Sciatic nerve (tissue), 2 donors: ENCODE measurements at regions not wholly inside any gene's neighbourhood (a gene's known extent, or its start where the extent isn't known, plus 50 kb on each side); places are given as distances from the start of the nearest gene placed in this dataset.
"Not testable (repeated sequence)": the region's sequence is repeated elsewhere in the genome, so short reads cannot be mapped to it uniquely, and the experiment has no call there.

Experiments
- ATAC-seq: fragments of 200-7000 bp; cut with Tn5 transposase; one replicate; pipeline ENCODE4 v1.9.1; 2020; ENCODE audit warnings: mild to moderate bottlenecking, moderate library complexity
- DNase-seq: peaks from one replicate; pipeline ENCODE4 v3.0.0-alpha.2; 2020; ENCODE audit warnings: low spot score
- intact Hi-C: fragments of 100-400 bp; cut with DNase I; formaldehyde crosslinking; loops from one replicate; pipeline ENCODE4 v1.14.2; 2022
- donor health status: DM: no; HTN: no; CAD: no.
- donor health status: DM: no; HTN: no; CAD: no.

DNA sequence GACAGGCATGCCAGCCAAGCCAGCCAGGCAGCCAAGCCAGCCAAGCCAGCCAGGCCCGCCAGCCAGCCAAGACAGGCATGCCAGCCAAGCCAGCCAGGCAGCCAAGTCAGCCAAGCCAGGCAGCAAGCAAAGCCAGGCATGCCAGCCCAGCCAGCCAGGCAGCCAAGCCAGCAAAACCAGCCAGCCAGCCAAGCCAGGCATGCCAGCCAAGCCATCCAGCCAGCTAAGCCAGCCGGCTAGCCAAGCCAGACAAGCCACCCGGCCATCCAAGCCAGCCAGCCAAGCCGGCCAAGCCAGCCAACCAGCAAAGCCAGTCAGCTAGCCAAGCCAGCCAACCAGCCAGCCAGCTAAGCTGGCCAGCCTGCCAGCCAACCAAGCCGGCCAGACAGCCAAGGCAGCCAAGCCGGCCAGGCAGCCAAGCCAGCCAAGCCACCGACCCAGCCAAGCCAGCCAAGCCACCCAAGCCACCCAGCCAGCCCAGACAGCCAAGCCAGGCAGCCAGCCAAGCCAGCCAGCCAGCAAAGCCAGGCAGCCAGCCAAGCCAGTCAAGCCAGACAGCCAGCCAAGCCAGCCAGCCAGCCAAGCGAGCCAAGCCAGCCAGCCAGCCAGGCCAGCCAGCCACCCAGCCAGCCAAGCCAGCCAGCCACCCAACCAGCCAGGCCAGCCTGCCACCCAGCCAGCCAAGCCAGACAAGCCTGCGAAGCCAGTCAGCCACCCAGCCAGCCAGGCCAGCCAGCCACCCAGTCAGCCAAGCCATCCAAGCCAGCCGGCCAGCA, 332.9 kb upstream of the PLGLB2 start:
- DNase-seq, result peak; percentile 60

DNA sequence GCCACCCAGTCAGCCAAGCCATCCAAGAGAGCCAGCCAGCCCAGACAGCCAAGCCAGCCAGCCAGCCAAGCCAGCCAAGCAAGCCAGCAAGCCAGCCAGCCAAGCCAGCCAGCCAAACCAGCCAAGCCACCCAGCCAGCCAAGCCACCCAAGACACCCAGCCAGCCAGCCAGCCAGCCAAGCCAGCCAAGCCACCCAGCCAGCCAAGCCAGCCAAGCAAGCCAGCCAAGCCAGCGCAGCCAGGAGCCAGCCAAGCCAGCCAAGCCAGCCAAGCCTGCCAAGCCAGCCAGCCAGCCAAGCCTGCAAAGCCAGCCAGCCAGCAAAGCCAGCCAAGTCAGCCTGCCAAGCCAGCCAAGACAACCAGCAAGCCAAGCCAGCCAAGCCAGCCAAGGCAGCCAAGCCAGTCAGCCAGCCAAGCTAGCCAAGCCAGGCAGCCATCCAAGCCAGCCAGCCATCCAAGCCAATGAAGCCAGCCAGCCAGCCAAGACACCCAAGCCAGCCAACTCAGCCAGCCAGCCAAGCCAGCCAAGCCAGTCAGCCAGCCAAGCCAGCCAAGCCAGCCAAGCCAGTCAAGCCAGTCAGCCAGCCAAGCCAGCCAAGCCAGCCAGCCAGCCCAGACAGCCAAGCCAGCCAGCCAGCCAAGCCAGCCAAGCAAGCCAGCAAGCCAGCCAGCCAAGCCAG, 332.2 kb upstream of the PLGLB2 start:
- DNase-seq, result peak; percentile 67
- ATAC-seq, intact Hi-C loops: not testable (repeated sequence)

More for the DNA sequence above, 332.9 kb upstream of the PLGLB2 start:
- ATAC-seq, intact Hi-C loops: not testable (repeated sequence)

DNA sequence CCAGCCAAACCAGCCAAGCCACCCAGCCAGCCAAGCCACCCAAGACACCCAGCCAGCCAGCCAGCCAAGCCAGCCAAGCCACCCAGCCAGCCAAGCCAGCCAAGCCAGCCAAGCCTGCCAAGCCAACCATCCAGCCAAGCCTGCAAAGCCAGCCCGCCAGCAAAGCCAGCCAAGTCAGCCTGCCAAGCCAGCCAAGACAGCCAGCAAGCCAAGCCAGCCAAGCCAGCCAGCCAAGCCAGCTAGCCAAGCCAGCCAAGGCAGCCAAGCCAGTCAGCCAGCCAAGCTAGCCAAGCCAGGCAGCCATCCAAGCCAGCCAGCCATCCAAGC, 331.7 kb upstream of the PLGLB2 start:
- DNase-seq, result peak; percentile 70
- intact Hi-C loops, ATAC-seq: not testable (repeated sequence)

DNA sequence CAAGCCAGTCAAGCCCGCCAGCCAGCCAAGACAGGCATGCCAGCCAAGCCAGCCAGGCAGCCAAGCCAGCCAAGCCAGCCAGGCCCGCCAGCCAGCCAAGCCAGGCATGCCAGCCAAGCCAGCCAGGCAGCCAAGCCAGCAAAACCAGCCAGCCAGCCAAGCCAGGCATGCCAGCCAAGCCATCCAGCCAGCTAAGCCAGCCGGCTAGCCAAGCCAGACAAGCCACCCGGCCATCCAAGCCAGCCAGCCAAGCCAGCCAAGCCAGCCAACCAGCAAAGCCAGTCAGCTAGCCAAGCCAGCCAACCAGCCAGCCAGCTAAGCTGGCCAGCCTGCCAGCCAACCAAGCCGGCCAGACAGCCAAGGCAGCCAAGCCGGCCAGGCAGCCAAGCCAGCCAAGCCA, 330.7 kb upstream of the PLGLB2 start:
- intact Hi-C loops, ATAC-seq: not testable (repeated sequence)
- peak; percentile 8 for DNase-seq

GRCh38 chr2:87417742-87418567, 329.9 kb upstream of the PLGLB2 start:
- DNase-seq, result peak; percentile 56
- intact Hi-C loops, ATAC-seq: not testable (repeated sequence)

DNA sequence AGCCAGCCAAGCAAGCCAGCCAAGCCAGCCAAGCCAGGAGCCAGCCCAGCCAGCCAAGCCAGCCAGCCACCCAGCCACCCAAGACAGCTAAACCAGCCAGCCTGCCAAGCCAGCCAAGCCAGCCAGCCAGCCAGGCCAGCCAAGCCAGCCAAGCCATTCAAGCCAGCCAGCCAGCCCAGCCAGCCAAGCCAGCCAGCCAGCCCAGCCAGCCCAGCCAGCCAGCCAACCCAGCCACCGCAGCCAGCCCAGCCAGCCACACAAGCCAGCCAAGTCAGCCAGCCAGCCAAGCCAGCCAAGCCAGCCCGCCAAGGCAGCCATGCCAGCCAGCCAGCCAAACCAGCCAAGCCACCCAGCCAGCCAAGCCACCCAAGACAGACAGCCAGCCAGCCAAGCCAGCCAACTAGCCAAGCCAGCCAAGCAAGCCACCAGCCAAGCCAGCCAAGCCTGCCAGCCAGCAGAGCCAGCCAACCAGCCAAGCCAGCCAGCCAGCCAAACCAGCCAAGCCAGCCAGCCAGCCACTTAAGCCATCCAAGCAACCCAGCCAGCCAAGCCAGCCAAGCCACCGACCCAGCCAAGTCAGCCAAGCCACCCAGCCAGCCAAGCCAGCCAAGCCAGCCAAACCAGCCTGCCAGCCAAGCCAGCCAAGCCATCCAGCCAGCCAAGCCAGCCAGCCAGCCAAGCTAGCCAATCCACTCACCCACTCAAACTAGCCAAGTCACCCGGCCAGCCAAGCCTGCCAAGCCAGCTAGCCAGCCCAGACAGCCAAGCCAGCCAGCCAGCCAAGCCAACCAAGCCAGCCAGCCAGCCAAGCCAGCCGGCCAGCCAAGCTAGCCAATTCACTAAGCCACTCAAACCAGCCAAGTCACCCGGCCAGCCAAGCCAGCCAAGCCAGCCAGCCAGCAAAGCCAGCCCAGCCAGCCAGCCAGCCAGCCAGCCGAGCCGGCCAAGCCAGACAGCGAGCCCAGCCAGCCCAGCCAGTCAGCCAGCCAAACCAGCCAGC, 328.8 kb upstream of the PLGLB2 start:
- peak; percentile 60 for DNase-seq
- ATAC-seq, intact Hi-C loops: not testable (repeated sequence)

DNA sequence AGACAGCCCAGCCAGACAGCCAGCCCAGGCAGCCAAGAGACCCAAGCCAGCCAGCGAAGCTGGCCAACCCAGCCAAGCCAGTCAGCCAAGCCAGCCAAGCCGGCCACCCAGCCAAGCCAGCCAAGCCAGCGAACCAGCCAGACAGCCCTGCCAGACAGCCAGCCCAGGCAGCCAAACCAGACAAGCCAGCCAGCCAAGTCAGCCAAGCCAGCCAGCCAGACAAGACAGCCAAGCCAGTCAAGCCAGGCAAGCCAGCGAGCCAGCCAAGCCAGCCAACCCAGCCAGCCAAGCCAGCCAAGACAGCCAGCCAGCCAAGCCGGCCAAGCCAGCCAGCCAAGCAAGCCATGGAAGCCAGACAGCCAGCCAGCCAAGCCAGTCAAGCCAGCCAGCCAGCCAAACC, 327.9 kb upstream of the PLGLB2 start:
- peak; percentile 22 for DNase-seq
- intact Hi-C loops, ATAC-seq: not testable (repeated sequence)

GRCh38 chr2:87420954-87421353, 326.9 kb upstream of the PLGLB2 start:
- intact Hi-C loops, ATAC-seq: not testable (repeated sequence)
- peak; percentile 53 for DNase-seq

GRCh38 chr2:87423796-87424762, 323.8 kb upstream of the PLGLB2 start:
- intact Hi-C loops, result not testable (repeated sequence)

GRCh38 chr2:87424763-87425154, 323.1 kb upstream of the PLGLB2 start:
- ATAC-seq, DNase-seq: not testable (repeated sequence)

More at GRCh38 chr2:87423796-87424762, 323.8 kb upstream of the PLGLB2 start:
- not testable (repeated sequence) for ATAC-seq
- DNase-seq, result peak; percentile 38

GRCh38 chr2:87425191-87425590, 322.7 kb upstream of the PLGLB2 start:
- intact Hi-C loops, DNase-seq, ATAC-seq: not testable (repeated sequence)

More at GRCh38 chr2:87424763-87425154, 323.1 kb upstream of the PLGLB2 start:
- intact Hi-C loops, result not testable (repeated sequence)

DNA sequence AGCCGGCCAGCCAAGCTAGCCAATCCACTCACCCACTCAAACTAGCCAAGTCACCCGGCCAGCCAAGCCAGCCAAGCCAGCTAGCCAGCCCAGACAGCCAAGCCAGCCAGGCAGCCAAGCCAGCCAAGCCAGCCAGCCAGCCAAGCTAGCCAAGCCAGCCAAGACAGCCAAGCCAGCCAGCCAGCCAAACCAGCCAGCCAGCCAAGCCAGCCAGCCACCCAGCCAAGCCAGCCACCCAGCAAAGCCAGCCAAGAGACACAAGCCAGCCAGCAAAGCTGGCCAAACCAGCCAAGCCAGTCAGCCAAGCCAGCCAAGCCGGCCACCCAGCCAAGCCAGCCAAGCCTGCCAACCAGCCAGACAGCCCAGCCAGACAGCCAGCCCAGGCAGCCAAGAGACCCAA, 322.2 kb upstream of the PLGLB2 start:
- ATAC-seq, DNase-seq, intact Hi-C loops: not testable (repeated sequence)

GRCh38 chr2:87428452-87429130, 319.3 kb upstream of the PLGLB2 start:
- DNase-seq, intact Hi-C loops, ATAC-seq: not testable (repeated sequence)

- intact Hi-C loops, DNase-seq, ATAC-seq: not testable (repeated sequence)
Measured at GRCh38 chr2:87429206-87429930, 318.5 kb upstream of the PLGLB2 start.

GRCh38 chr2:87429931-87430275, 318.0 kb upstream of the PLGLB2 start:
- DNase-seq, intact Hi-C loops, ATAC-seq: not testable (repeated sequence)

GRCh38 chr2:87431051-87431450, 316.8 kb upstream of the PLGLB2 start:
- DNase-seq, ATAC-seq, intact Hi-C loops: not testable (repeated sequence)
